Thyroid gland (tissue), 4 donors: ENCODE measurements at regions not wholly inside any gene's neighbourhood (a gene's known extent, or its start where the extent isn't known, plus 50 kb on each side); places are given as distances from the start of the nearest gene placed in this dataset.

Experiments
- DNase-seq, 2 donors: peaks; one replicate each; pipeline ENCODE4 v3.0.0-alpha.2; 2019
- H3K27ac ChIP-seq, 3 donors: fragments of 200-600 bp; sonication (generic); 1 replicate in 2 of 3; 2 replicates in 1 of 3; pipeline ENCODE4 v1.5.1; 2016 to 2019; ENCODE audit warnings: mild to moderate bottlenecking in 1 of 3, moderate library complexity in 1 of 3
- H3K27me3 ChIP-seq: fragments of 200-600 bp; sonication (generic); one replicate; pipeline ENCODE4 v1.5.1; 2019
- H3K36me3 ChIP-seq, 2 donors: fragments of 200-600 bp; sonication (generic); one replicate each; pipeline ENCODE4 v1.5.1; 2016 to 2019
- H3K4me1 ChIP-seq, 2 donors: fragments of 200-600 bp; sonication (generic); one replicate each; pipeline ENCODE4 v1.5.1; 2017 to 2019
- H3K4me3 ChIP-seq, 3 donors: fragments of 200-600 bp; sonication (generic); replicated peaks in 1 of 3; 1 replicate in 2 of 3; 2 replicates in 1 of 3; pipeline ENCODE4 v1.5.1; 2016; ENCODE audit warnings: mild to moderate bottlenecking in 1 of 3
- H3K9me3 ChIP-seq: fragments of 200-600 bp; sonication (generic); one replicate; pipeline ENCODE4 v1.5.1; 2017
- CTCF ChIP-seq, 6 experiments: fragments of 200-600 bp in 3 of 6; fragments of 450-650 bp in 3 of 6; sonication (generic) in 3 of 6; IDR thresholded peaks; one replicate each; pipeline ENCODE4 v1.5.1; 2016 to 2019; ENCODE audit warnings: antibody characterized with exemption in 6 of 6, mild to moderate bottlenecking in 2 of 6, inconsistent platforms in 1 of 6, moderate library complexity in 1 of 6
- POLR2A ChIP-seq, 2 donors: fragments of 450-650 bp; IDR thresholded peaks; one replicate each; pipeline ENCODE4 v1.6.1; 2017; ENCODE audit warnings: antibody characterized with exemption in 2 of 2, mild to moderate bottlenecking in 2 of 2, moderate library complexity in 1 of 2
- WGBS, 2 donors: methylation state at CpG; one replicate each; pipeline ENCODE4 v1.1.5; 2017; 5-methylcytosine and 5-hydroxymethylcytosine counted together
- intact Hi-C: fragments of 100-400 bp; cut with DNase I; formaldehyde crosslinking; loops from one replicate; pipeline ENCODE4 v1.15.1; 2023

GRCh38 chr22:42326801-42327200, 56.3 kb upstream of the TCF20 start:
- TF ChIP-seq CTCF (IDR thresholded peaks at IDR 0.05) (no peak), POLR2A (IDR thresholded peaks at IDR 0.05) (no peak)
- H3K27me3 ChIP-seq, result no peaks in the 10 kb centered on the region
- 67 to 90% methylated on average over 11 to 13 of the region's 13 CpGs for WGBS, 2 donors
- no peak overlapping the region for H3K27ac ChIP-seq
- peaks cover 5 to 12% of the 10 kb centered on the region in 2 donors for H3K4me1 ChIP-seq
- H3K36me3 ChIP-seq, result no peaks in the 10 kb centered on the region
- H3K9me3 ChIP-seq, result no peaks in the 10 kb centered on the region
- no peak overlapping the region for H3K4me3 ChIP-seq
- intact Hi-C loops, result no loop called here
- DNase-seq, result no peak

GRCh38 chr22:42326301-42326700, 55.8 kb upstream of the TCF20 start:
- no peaks in the 10 kb centered on the region for H3K27me3 ChIP-seq
- TF ChIP-seq CTCF (IDR thresholded peaks at IDR 0.05) (no peak), POLR2A (IDR thresholded peaks at IDR 0.05) (no peak)
- no peaks in the 10 kb centered on the region for H3K9me3 ChIP-seq
- no peaks in the 10 kb centered on the region for H3K36me3 ChIP-seq
- no peak overlapping the region for H3K27ac ChIP-seq
- no peak for DNase-seq
- intact Hi-C loops, result no loop called here
- 93 to 95% methylated on average over 8 of the region's 8 CpGs for WGBS, 2 donors
- H3K4me1 ChIP-seq, result peaks cover 5 to 12% of the 10 kb centered on the region in 2 donors
- H3K4me3 ChIP-seq, result no peak overlapping the region

GRCh38 chr22:42324990-42325710, 54.7 kb upstream of the TCF20 start:
- no peaks in the 10 kb centered on the region for H3K27me3 ChIP-seq
- no peak for TF ChIP-seq POLR2A (IDR thresholded peaks at IDR 0.05)
- no peak for TF ChIP-seq CTCF (IDR thresholded peaks at IDR 0.05)
- no peaks in the 10 kb centered on the region for H3K9me3 ChIP-seq
- H3K4me1 ChIP-seq, result peaks cover 5 to 12% of the 10 kb centered on the region in 2 donors
- intact Hi-C loops, result no loop called here
- H3K36me3 ChIP-seq, result no peaks in the 10 kb centered on the region
- 35 to 39% methylated on average over 11 to 14 of the region's 17 CpGs for WGBS, 2 donors
- H3K4me3 ChIP-seq, result no peak overlapping the region
- DNase-seq, result peak; percentile 56 to 63
- H3K27ac ChIP-seq, result no peak overlapping the region

GRCh38 chr22:42324566-42324965, 54.1 kb upstream of the TCF20 start:
- Histone ChIP-seq H3K4me1 (peaks cover 5 to 12% of the 10 kb centered on the region in 2 donors), H3K36me3 (no peaks in the 10 kb centered on the region), H3K9me3 (no peaks in the 10 kb centered on the region), H3K27me3 (no peaks in the 10 kb centered on the region), H3K4me3 (no peak overlapping the region), H3K27ac (no peak overlapping the region)
- intact Hi-C loops, result no loop called here
- no peak for DNase-seq
- TF ChIP-seq CTCF (IDR thresholded peaks at IDR 0.05) (no peak), POLR2A (IDR thresholded peaks at IDR 0.05) (no peak)
- 84 to 86% methylated on average over 4 to 5 of the region's 5 CpGs for WGBS, 2 donors

GRCh38 chr22:42323971-42324370, 53.5 kb upstream of the TCF20 start:
- intact Hi-C loops, result no loop called here
- DNase-seq, result no peak
- Histone ChIP-seq H3K4me1 (peaks cover 8 to 12% of the 10 kb centered on the region in 2 donors), H3K36me3 (no peaks in the 10 kb centered on the region), H3K27me3 (no peaks in the 10 kb centered on the region), H3K27ac (no peak overlapping the region), H3K9me3 (no peaks in the 10 kb centered on the region), H3K4me3 (no peak overlapping the region)
- no peak for TF ChIP-seq POLR2A (IDR thresholded peaks at IDR 0.05)
- no peak for TF ChIP-seq CTCF (IDR thresholded peaks at IDR 0.05)
- WGBS, 2 donors, result 70 to 75% methylated on average over 2 of the region's 2 CpGs
